Large intestine (tissue), 3 donors: ENCODE measurements at regions not wholly inside any gene's neighbourhood (a gene's known extent, or its start where the extent isn't known, plus 50 kb on each side); places are given as distances from the start of the nearest gene placed in this dataset.

ENCODE experiments used
- DNase-seq, 2 donors: peaks; one replicate each; pipeline versions ENCODE4 v3.0.0 to v3.0.0-alpha.2; 2013
- H3K27ac ChIP-seq: one replicate; pipeline ENCODE4 v1.5.1; 2013; ENCODE audit warnings: low read length
- H3K27me3 ChIP-seq: 2 replicates; pipeline ENCODE4 v1.6.1; 2013; ENCODE audit warnings: low read length; ENCODE audit not compliant: control insufficient read depth, insufficient read depth
- H3K36me3 ChIP-seq: 2 replicates; pipeline ENCODE4 v1.6.1; 2013; ENCODE audit warnings: low read length; ENCODE audit not compliant: control insufficient read depth, insufficient read depth
- H3K4me1 ChIP-seq: one replicate; pipeline ENCODE4 v1.6.1; 2013; ENCODE audit warnings: low read length; ENCODE audit not compliant: control insufficient read depth, insufficient read depth
- H3K4me3 ChIP-seq: one replicate; pipeline ENCODE4 v1.5.1; 2013; ENCODE audit warnings: low read length
- H3K9me3 ChIP-seq: one replicate; pipeline ENCODE4 v1.6.1; 2013; ENCODE audit warnings: mild to moderate bottlenecking, low read depth, low read length, moderate library complexity; ENCODE audit not compliant: control insufficient read depth
- WGBS: methylation state at CpG from one replicate; pipeline ENCODE4 v1.1.5; 2013; ENCODE audit warnings: low lambda C conversion rate; ENCODE audit not compliant: insufficient coverage; 5-methylcytosine and 5-hydroxymethylcytosine counted together

DNA sequence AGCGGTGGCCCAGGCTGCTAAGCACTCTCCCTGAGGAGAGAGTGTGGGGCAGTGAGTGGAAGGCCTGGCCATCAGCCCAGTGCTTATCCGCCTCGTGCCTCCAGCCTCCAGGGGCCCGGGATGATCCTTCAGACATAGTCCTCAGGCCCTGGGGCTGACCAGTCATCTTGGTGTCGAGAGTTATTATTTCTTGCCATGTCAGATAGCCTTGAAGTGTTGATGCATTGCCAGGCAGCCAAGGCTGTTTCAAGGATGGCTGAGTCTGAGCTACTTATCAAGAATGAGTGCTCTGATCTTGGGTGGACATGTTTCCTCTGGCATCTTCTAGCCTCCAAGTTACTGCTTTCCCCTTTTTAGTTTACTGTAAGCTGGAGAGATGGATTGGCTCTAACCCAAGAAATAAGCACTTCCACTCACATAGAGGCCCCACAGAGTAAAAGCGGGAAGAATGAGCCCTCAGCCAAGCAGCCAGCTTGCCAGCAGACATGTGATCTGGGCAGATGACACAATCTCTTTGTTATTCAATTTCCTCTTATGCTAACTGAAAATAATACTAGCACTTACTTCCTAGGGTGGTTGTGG lies 136.5 kb upstream of the NAMPT start:
- Histone ChIP-seq H3K27me3 (no peaks in the 10 kb centered on the region), H3K27ac (no peak overlapping the region), H3K4me1 (peaks cover 13% of the 10 kb centered on the region), H3K4me3 (no peak overlapping the region), H3K9me3 (peaks cover 5% of the 10 kb centered on the region), H3K36me3 (no peaks in the 10 kb centered on the region)
- no CpG with 5 or more reads among the region's 6 CpGs for WGBS
- DNase-seq = peak; percentile 64

DNA sequence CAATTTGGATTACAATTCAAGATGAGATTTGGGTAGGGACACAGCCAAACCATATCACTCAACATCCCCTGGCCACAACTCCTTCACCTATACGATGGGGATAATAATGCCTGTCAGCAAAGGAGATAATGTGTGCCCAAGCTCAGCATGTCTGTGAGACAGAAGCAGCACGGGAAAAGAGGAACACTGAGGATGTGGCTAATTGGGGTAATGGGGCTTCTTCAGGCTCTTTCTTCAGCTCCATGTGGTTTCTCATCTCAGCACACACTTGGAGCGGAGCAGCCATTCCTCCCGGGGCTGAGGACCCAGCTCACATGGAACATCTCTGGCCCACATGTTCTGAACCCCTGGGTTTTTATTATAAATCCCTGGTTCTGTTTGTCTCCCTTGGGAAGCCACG lies 136.0 kb upstream of the NAMPT start:
- Histone ChIP-seq H3K27ac (no peak overlapping the region), H3K36me3 (no peaks in the 10 kb centered on the region), H3K27me3 (no peaks in the 10 kb centered on the region), H3K9me3 (peaks cover 5% of the 10 kb centered on the region), H3K4me1 (peaks cover 13% of the 10 kb centered on the region), H3K4me3 (no peak overlapping the region)
- no peak for DNase-seq
- no CpG with 5 or more reads among the region's 5 CpGs for WGBS

GRCh38 chr7:106420210-106420609 lies 135.4 kb upstream of the NAMPT start:
- H3K27me3 ChIP-seq = no peaks in the 10 kb centered on the region
- no peak for DNase-seq
- WGBS = 100% methylated on average over 1 of the region's 2 CpGs
- H3K4me1 ChIP-seq = peaks cover 8% of the 10 kb centered on the region
- H3K36me3 ChIP-seq = no peaks in the 10 kb centered on the region
- no peak overlapping the region for H3K4me3 ChIP-seq
- H3K27ac ChIP-seq = no peak overlapping the region
- peaks cover 5% of the 10 kb centered on the region for H3K9me3 ChIP-seq

DNA sequence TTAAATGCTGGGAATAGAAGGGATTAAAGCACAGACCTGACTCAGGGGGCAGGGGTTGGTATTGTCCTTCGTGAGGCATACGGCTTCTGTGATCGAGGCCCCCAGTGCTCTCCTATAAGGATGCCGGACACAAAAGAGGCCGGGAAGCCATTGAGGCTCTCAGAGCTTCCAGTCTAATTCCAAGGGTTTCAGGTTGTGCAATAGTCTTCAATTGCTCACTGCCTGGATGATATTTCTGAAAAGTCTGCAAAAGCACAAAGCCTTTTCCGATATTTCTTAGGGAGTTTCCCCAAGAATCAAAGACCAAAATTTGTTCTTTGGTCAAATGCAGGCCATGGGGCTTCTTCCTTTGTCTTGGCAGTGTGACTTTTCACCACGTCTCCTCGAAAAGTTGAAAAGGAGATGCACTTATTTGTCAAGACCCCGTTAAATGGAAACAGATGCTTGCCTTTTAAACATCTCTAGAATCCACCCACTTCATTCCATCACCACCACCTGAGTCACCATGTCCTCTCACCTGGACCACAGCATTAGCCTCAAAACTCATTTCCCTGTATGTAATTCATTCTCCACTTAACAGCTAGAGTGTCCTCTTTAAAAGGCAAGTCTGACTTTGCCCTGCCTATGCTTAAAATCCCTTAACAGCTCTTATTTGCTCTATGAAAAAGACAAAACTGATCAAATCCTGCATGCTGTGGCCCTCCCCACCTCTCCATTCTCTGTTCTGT lies 134.8 kb upstream of the NAMPT start:
- no peaks in the 10 kb centered on the region for H3K27me3 ChIP-seq
- H3K4me1 ChIP-seq = peaks cover 3% of the 10 kb centered on the region
- no peaks in the 10 kb centered on the region for H3K36me3 ChIP-seq
- no peak overlapping the region for H3K4me3 ChIP-seq
- DNase-seq = no peak
- WGBS = 100% methylated on average over 3 of the region's 9 CpGs
- peaks cover 5% of the 10 kb centered on the region for H3K9me3 ChIP-seq
- no peak overlapping the region for H3K27ac ChIP-seq

DNA sequence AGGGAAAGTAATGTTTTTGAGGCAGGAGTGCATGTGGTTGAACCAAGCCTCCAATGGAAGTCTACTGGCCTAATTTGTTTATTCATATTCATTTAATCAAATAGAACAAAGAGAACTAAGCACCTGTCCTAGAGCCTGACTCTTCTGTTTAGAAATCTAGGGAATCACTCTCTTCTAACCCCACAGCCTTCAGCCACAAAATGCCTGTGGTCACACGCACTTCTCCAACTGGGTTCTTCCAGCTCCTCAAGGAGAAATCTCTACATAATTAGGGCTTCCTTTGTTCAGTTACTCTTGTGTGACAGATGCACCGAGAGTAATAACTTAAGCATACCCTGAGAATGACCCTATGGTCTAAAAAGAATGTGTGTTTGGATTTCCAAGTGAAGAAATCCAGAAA lies 133.7 kb upstream of the NAMPT start:
- no peak overlapping the region for H3K27ac ChIP-seq
- H3K4me1 ChIP-seq = no peaks in the 10 kb centered on the region

DNA sequence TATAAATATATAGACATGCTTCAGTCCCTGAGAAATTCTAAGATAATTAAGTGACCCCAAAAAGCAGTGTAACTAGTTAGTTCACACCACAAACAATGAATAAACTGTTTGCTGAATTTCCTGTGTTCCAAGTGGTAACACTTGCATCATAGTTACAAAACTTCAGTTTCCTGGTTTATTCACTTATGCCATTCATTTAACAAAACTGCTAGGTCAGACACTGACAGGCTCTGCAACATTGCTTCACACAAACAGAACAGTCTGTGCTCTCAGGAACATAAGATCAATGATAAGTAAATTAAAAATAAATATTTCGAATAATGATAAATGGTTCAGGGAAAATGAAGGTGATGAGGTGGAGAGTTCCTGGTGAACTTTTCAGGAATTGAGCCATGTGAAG lies 133.3 kb upstream of the NAMPT start:
- no peak overlapping the region for H3K27ac ChIP-seq
- no peaks in the 10 kb centered on the region for H3K27me3 ChIP-seq
- 100% methylated on average over 1 of the region's 1 CpG for WGBS
- no peak for DNase-seq
- no peaks in the 10 kb centered on the region for H3K36me3 ChIP-seq
- H3K9me3 ChIP-seq = peaks cover 5% of the 10 kb centered on the region
- H3K4me3 ChIP-seq = no peak overlapping the region
- H3K4me1 ChIP-seq = no peaks in the 10 kb centered on the region

More for the DNA sequence above, 133.7 kb upstream of the NAMPT start:
- Histone ChIP-seq H3K9me3 (peaks cover 5% of the 10 kb centered on the region), H3K4me3 (no peak overlapping the region), H3K36me3 (no peaks in the 10 kb centered on the region), H3K27me3 (no peaks in the 10 kb centered on the region)
- WGBS = no CpG with 5 or more reads among the region's 2 CpGs
- DNase-seq = no peak

DNA sequence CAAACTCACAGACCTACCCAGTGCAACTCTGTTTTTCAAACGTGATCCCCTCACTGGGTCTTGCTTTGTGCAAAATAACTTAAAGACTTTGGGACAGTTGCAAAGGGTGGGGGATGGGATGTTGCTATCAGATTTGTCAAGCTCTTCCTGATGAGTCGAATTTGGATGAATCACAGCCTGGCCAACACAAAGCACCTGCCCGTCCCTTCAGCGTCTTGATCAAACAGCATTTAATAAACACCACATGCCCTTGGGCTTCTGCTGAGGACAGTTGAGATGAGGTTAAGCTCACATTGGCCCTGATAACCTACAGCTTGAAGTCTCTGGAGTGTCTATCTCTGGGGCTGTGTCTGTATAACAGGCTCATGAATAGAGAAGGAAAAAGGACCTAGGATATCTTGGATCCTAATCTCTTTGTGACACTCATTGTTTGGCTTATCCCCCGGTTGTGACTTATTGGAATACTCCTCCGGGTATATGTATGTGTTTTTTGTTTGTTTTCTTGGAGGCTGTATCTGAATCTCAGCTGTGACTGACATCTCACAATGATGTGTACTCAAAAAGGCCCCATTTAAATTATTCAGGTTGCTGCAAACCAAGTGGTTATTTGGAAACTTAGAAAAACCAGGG lies 132.6 kb upstream of the NAMPT start:
- Histone ChIP-seq H3K27ac (no peak overlapping the region), H3K36me3 (no peaks in the 10 kb centered on the region), H3K4me1 (no peaks in the 10 kb centered on the region), H3K9me3 (peaks cover 5% of the 10 kb centered on the region), H3K27me3 (no peaks in the 10 kb centered on the region), H3K4me3 (no peak overlapping the region)
- WGBS = no CpG with 5 or more reads among the region's 6 CpGs
- no peak for DNase-seq

DNA sequence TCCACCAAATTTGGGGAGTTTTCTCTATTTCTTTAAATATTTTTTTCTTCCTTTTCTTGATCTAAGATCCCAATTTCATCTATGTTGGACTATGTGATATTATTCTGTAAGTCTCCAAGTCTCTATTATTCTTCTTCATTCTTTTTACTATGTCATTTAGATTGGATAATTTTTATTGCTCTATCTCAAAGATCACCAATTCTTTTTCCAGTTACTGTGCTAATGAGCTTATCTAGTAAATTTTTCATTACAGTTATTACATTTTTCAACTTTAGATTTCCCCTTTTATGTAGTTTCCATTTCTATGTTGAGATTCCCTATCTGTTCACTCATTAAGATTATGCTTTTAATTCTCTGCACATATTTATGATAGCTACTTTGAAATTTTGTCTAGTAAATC lies 131.6 kb upstream of the NAMPT start:
- no peak overlapping the region for H3K4me3 ChIP-seq
- no peaks in the 10 kb centered on the region for H3K36me3 ChIP-seq
- no peak for DNase-seq
- H3K9me3 ChIP-seq = peaks cover 5% of the 10 kb centered on the region
- H3K27me3 ChIP-seq = no peaks in the 10 kb centered on the region
- no peak overlapping the region for H3K27ac ChIP-seq
- no peaks in the 10 kb centered on the region for H3K4me1 ChIP-seq

DNA sequence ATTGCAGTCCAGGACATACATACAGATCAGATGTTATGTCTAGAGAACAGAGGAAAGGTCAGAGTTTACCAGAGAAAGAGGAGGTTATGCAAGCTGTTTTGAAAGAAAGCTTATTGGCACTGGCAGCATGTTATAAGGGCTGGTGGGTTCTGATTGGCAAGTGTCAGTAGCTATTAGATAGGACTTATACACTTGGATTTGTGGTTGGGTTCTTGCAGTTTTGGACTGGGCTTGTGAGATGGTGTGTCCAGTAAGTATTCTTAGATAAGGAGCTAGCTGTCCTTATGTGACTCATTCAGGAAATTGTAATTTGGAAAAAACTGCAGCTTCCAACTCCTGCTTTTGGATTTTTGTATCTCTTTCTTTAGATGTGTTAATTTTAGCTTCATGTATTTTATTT lies 130.7 kb upstream of the NAMPT start:
- no peaks in the 10 kb centered on the region for H3K36me3 ChIP-seq
- no peak overlapping the region for H3K27ac ChIP-seq
- no peaks in the 10 kb centered on the region for H3K4me1 ChIP-seq

GRCh38 chr7:106413446-106413845 lies 128.7 kb upstream of the NAMPT start:
- DNase-seq = no peak
- no CpG with 5 or more reads among the region's 2 CpGs for WGBS
- Histone ChIP-seq H3K27ac (no peak overlapping the region), H3K9me3 (peaks cover 5% of the 10 kb centered on the region), H3K36me3 (no peaks in the 10 kb centered on the region), H3K4me3 (no peak overlapping the region), H3K4me1 (no peaks in the 10 kb centered on the region), H3K27me3 (no peaks in the 10 kb centered on the region)

More for the DNA sequence above, 130.7 kb upstream of the NAMPT start:
- Histone ChIP-seq H3K4me3 (no peak overlapping the region), H3K9me3 (peaks cover 5% of the 10 kb centered on the region), H3K27me3 (no peaks in the 10 kb centered on the region)
- DNase-seq = no peak
